OCI-LY7 (cell line): ENCODE measurements at regions not wholly inside any gene's neighbourhood (a gene's known extent, or its start where the extent isn't known, plus 50 kb on each side); places are given as distances from the start of the nearest gene placed in this dataset.

Experiments
- EZH2phosphoT487 ChIP-seq: fragments of 200-600 bp; sonication (generic); IDR thresholded peaks from 2 replicates; pipeline ENCODE4 v1.6.1; 2018; ENCODE audit warnings: low read depth, borderline replicate concordance, mild to moderate bottlenecking, mixed run types, antibody characterized with exemption, low read length, moderate library complexity, mixed read lengths
- TF ChIP-seq, protein P1 (sequence below): fragments of 200-600 bp; sonication (generic); conservative IDR thresholded peaks from 2 replicates; pipeline ENCODE4 v1.5.1; 2014; ENCODE audit warnings: mild to moderate bottlenecking, antibody characterized with exemption, low read length, moderate library complexity, mixed read lengths

DNA sequence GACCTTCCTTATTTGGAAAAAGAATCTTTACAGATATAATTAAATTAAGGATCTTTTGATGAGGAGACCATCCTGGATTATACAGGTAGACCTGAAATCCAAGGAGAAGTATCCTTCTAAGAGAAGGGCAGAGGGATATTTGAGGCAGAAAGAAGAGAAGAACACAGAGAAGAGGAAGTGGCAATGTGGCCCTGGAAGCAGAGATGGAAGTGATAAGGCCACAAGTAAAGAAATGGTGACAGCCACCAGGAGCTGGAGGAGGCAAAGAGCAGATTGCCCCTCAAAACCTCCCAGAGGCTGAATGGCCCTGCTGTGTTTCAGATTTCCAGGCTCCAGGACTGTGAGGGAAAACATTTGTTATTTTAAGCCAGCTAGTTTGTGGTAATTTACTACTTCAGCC is 93.0 kb upstream of the ANKRD55 start:
- TF ChIP-seq, protein P1, sequence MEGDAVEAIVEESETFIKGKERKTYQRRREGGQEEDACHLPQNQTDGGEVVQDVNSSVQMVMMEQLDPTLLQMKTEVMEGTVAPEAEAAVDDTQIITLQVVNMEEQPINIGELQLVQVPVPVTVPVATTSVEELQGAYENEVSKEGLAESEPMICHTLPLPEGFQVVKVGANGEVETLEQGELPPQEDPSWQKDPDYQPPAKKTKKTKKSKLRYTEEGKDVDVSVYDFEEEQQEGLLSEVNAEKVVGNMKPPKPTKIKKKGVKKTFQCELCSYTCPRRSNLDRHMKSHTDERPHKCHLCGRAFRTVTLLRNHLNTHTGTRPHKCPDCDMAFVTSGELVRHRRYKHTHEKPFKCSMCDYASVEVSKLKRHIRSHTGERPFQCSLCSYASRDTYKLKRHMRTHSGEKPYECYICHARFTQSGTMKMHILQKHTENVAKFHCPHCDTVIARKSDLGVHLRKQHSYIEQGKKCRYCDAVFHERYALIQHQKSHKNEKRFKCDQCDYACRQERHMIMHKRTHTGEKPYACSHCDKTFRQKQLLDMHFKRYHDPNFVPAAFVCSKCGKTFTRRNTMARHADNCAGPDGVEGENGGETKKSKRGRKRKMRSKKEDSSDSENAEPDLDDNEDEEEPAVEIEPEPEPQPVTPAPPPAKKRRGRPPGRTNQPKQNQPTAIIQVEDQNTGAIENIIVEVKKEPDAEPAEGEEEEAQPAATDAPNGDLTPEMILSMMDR, result no peak
- TF ChIP-seq EZH2phosphoT487, result no peak
